ENCODE measurements at regions not wholly inside any gene's neighbourhood (a gene's known extent, or its start where the extent isn't known, plus 50 kb on each side); places are given as distances from the start of the nearest gene placed in this dataset.

GRCh38 chr6:137699031-137699683 lies 167.9 kb upstream of the TNFAIP3 start (continued):
- TF ChIP-seq USF2 (IDR thresholded peaks at IDR 0.05; ENCODE audit: low read length) (no peak), EP300 (IDR thresholded peaks at IDR 0.05; ENCODE audit: borderline replicate concordance in 1 of 2, low read depth in 2 of 2, low read length in 2 of 2) (no peak), RFX5 (IDR thresholded peaks at IDR 0.05; ENCODE audit: borderline replicate concordance, low read depth, low read length) (no peak), SP4 (IDR thresholded peaks at IDR 0.05; ENCODE audit: low read length) (no peak), BCL11A (IDR thresholded peaks at IDR 0.05; ENCODE audit: low read depth in 2 of 2, low read length in 2 of 2) (no peak)

All from H1 (cell line).